AG04450 (cell line): ENCODE measurements at regions not wholly inside any gene's neighbourhood (a gene's known extent, or its start where the extent isn't known, plus 50 kb on each side); places are given as distances from the start of the nearest gene placed in this dataset.

Source experiments
- CTCF ChIA-PET: fragments of 300-600, 350-600 bp; formaldehyde crosslinking; extraction: SDS; loops from one replicate; lab custom pipeline; 2022; ENCODE audit warnings: antibody characterized with exemption, inconsistent platforms; lab: Charles Lee
- POLR2A ChIA-PET: fragments of 350-600 bp; formaldehyde crosslinking; extraction: SDS; loops from one replicate; lab custom pipeline; 2021; ENCODE audit warnings: antibody characterized with exemption, inconsistent platforms; lab: Yijun Ruan, JAX
- DNase-seq: peaks from one replicate; pipeline ENCODE4 v3.0.0-alpha.2; 2011; ENCODE audit warnings: low read depth, low spot score
- H3K27ac ChIP-seq: one replicate; pipeline ENCODE4 v1.5.1; 2012; ENCODE audit warnings: low read depth, low read length, control low read depth
- H3K27me3 ChIP-seq: one replicate; pipeline ENCODE4 v1.6.0; 2012; ENCODE audit warnings: low read length; ENCODE audit not compliant: control insufficient read depth, insufficient read depth
- H3K4me3 ChIP-seq: 2 replicates; pipeline ENCODE4 v1.5.1; 2011; ENCODE audit warnings: mild to moderate bottlenecking, low read depth, low read length, control low read depth
- H3K9me3 ChIP-seq: 2 replicates; pipeline ENCODE4 v1.5.1; 2012; ENCODE audit warnings: low read length; ENCODE audit not compliant: control insufficient read depth, insufficient read depth
- CTCF ChIP-seq: IDR thresholded peaks from 2 replicates; pipeline ENCODE4 v1.5.1; 2011; ENCODE audit warnings: low read depth, low read length, control low read depth, inconsistent platforms

- Histone ChIP-seq H3K9me3 (no peaks in the 10 kb centered on the region), H3K27me3 (no peaks in the 10 kb centered on the region), H3K4me3 (no peak overlapping the region), H3K27ac (no peak overlapping the region)
- no peak for DNase-seq
- POLR2A ChIA-PET = no interaction called here
- CTCF ChIA-PET = no interaction called here
- TF ChIP-seq CTCF = no peak
Observed at GRCh38 chr5:117947836-117948235, 1040.5 kb downstream of the DTWD2 start.

GRCh38 chr5:117947121-117947520 is 1041.2 kb downstream of the DTWD2 start:
- no peak overlapping the region for H3K4me3 ChIP-seq
- no peak overlapping the region for H3K27ac ChIP-seq
- TF ChIP-seq CTCF = no peak
- CTCF ChIA-PET = no interaction called here
- H3K27me3 ChIP-seq = no peaks in the 10 kb centered on the region
- no peaks in the 10 kb centered on the region for H3K9me3 ChIP-seq
- POLR2A ChIA-PET = no interaction called here
- DNase-seq = no peak

- CTCF ChIA-PET = interaction anchor here (0.6 kb wide), 1 partner anchor 13 kb away, joined by 3 read pairs; no protein-coding TSS in a partner anchor
- Histone ChIP-seq H3K27ac (no peak overlapping the region), H3K27me3 (no peaks in the 10 kb centered on the region), H3K9me3 (no peaks in the 10 kb centered on the region), H3K4me3 (no peak overlapping the region)
- DNase-seq = no peak
- no peak for TF ChIP-seq CTCF
- POLR2A ChIA-PET = no interaction called here
Observed at GRCh38 chr5:117945258-117945657, 1043.1 kb downstream of the DTWD2 start.

GRCh38 chr5:117943541-117943940 is 1044.8 kb downstream of the DTWD2 start:
- DNase-seq = no peak
- CTCF ChIA-PET = no interaction called here
- POLR2A ChIA-PET = no interaction called here
- no peaks in the 10 kb centered on the region for H3K27me3 ChIP-seq
- no peak overlapping the region for H3K4me3 ChIP-seq
- no peak for TF ChIP-seq CTCF
- H3K9me3 ChIP-seq = no peaks in the 10 kb centered on the region
- no peak overlapping the region for H3K27ac ChIP-seq

- H3K4me3 ChIP-seq = no peak overlapping the region
- H3K27ac ChIP-seq = no peak overlapping the region
- ChIA-PET CTCF (no interaction called here), POLR2A (no interaction called here)
- no peak for DNase-seq
- no peak for TF ChIP-seq CTCF
- no peaks in the 10 kb centered on the region for H3K9me3 ChIP-seq
- no peaks in the 10 kb centered on the region for H3K27me3 ChIP-seq
Observed at GRCh38 chr5:117942861-117943519, 1045.4 kb downstream of the DTWD2 start.
